GM19328 (cell line): ENCODE measurements at regions not wholly inside any gene's neighbourhood (a gene's known extent, or its start where the extent isn't known, plus 50 kb on each side); places are given as distances from the start of the nearest gene placed in this dataset.
"Not testable (repeated sequence)": the region's sequence is repeated elsewhere in the genome, so short reads cannot be mapped to it uniquely, and the experiment has no call there.

Experiments
- ATAC-seq: cut with Tn5 transposase; IDR thresholded peaks from one replicate; pipeline ENCODE4 v1.9.1; 2021; ENCODE audit warnings: mild to moderate bottlenecking, moderate library complexity; ENCODE audit not compliant: unreplicated experiment

DNA sequence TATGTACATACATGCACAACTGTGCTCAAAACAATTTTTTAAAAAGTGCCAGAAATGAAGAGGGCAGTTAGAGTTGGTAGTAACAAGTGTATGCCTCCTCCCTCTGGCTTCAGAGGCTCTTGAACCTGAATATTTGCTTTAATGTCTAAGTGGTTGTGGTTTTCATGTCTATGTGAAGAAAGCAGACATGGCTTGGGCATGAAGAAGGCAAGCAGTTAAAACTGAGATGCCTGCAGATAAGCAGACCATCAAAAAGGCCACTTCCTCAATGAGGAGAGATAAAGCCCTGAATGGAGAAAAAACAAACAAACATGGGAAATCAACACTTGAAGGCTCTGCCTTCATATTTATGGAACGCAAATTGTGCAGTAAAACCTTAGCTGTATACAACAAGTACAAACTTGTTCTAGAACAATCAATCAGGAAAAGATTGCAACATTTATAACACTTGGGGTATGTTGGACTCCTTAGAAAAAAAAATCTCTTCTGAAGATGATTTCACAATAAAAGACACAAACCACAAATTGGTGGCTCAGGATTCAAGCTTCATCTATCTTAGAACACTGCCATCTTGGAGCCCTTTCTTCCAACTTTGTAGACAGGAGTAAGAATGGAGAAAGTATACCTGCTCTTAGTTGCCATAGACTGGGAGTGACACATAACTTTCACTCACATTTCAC lies 52.7 kb upstream of the PLA2G4A start:
- no peak for ATAC-seq

DNA sequence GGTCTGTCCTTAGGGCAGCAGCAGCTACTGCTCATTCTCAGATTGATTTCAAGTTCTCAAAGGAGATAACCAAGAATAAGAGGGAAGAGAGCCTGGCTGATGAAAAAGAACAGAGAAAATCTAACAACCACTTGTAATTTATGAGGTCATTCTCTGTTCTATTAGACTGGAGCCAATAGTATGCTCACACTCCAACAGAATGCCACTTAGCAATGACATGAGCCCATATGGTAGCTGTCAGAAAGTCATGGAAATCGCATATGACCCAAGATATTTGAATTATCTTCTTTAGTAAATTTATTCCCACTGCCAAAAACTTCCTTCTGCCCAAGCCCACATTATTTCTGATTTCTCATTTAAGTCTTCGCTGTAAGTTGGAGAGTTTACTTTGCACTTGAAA lies 53.7 kb upstream of the PLA2G4A start:
- no peak for ATAC-seq

DNA sequence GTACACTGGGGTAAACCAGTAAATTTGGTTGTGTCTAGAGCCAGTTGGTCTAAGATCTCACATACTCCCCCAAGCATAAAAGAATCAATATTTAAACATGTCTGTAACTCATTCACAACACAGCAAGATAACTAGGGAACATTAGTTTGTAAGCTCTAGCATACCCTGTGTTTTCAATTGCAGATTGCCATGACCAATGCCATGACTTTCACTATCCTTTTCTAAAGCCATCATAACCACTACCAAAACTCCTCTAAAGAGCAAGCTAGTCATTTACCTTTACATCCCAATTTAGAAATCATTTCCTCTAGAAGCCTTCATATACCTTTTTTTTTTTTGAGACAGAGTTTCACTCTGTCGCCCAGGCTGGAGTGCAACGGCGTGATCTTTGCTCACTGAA lies 56.5 kb upstream of the PLA2G4A start:
- no peak for ATAC-seq

DNA sequence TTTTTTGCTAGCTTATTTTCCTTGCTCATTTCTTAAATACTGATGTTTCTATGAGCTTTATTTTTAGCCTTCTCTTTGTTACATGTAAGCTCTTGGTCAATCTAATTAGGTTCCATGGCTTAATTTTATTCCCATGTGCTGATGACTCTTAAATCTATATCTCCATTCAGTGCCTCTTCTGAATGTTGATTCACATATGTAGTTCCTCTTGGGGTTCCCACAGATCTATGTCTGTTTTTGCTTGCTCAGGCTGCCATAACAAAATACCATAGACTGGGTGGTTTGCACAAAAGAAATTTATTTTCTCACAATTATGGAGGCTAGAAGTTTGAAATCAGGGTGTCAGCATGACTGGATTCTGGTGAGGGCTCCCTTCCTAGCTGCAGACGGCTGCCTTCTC lies 58.3 kb upstream of the PLA2G4A start:
- ATAC-seq = no peak

DNA sequence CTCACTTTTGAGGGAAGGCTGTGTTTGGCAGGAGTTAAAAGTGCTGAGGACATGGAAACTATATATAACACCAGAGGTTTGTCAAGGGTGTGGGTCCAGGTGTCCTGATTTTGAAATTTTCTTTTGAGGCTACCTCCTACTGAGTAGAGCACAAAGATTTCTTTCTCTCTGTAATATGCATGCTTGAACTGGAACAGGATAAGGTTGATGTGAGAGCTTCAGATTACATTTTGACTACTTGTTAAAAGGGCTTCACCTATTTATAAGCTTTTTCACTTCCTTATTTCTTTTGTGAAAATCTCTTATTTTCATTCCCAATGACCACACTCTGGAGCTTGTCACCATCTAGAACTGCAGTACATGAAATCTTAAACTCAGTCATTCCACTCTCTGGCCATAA lies 59.8 kb upstream of the PLA2G4A start:
- ATAC-seq = peak; percentile 90

DNA sequence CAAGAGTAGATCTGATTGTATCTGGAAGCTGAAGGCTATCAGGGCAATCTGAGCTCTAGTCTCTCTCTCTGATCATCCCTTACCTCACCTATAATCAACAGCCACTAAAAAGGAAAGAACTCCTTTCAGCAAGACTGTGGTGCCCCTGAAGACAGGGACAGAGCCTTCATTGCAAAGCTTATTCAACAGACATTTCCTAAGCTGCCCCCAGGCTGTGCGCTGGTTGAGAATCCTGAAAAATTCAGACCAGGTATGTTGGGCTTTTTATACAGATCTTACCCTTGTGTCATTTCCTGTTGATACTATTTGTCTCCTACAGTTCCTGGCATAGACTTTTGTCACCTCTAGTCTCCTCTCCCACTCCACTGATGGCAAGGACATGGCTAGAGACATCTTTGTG lies 63.3 kb upstream of the PLA2G4A start:
- ATAC-seq = no peak

DNA sequence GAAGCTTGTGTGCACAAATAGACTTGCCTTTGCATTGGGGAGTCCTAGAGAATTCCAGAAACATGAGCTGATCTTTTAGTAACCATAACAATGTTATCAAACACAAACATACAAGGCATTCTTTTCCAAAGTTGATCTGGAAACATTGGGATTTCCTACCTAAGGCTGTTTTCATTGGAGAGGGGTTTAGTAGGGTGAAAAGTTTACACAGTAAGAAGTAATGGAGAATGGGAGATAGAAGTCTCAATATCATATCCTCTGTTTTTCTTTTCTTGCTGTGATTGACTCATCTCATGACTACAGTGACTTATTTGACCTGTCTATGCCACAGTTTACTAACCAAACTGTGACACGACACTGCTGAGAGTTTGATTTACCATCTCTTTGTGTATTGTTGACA lies 65.6 kb upstream of the PLA2G4A start:
- ATAC-seq = peak; percentile 65

DNA sequence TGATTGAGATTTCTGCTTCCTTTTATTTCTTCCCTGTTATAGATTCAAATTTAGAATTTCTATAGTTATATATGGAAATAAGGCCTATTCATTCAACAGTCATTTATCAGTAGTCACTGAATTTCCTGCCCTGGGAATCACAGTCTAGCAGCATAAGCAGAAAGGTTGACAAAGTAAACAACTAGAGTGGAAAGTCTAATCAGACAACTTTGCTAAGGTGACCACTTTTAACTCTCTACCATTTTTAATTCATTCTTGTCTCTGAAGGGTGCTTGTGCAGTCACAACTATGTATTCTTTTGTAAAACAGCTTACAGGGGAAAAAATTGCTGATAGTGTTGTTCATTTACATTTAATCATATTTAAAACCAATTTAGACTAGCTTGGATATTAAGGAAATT lies 66.1 kb upstream of the PLA2G4A start:
- ATAC-seq = no peak

DNA sequence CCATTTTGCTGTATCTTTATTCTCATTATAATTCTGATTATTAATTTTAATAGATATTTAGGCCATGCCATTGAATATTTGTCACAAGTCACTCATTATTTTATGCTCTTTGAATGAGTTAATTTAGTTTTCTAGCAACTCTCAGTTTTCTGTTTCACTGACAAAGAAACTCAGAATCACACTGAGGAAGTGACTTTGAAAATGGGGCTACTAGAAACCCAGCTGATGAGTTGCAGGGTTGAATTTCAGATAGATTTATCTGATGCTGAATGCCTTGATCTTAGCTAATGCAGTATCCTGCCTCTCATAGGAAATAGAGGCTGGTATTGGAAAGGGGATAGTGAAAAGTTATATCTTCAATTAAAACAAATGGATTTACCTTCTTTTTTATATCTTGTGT lies 67.4 kb upstream of the PLA2G4A start:
- ATAC-seq = no peak

DNA sequence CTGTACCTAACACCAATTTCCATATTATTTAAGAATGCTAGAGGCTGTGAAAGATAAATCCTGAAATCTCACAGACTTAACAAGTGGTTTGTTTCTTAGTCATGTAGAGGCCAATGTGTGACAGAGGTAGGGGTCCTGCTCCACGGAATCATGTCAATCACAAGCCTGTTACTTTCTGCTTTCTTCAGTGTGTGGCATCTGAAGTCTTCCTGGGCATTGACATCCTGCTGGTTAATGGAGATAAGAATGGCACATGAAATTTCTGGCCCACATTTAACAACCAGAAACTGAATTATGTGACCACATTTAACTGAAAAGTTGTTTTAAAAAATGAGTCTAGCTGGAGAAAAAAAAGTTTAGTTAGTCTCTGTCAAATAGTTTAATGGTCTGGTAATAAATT lies 68.3 kb upstream of the PLA2G4A start:
- no peak for ATAC-seq

DNA sequence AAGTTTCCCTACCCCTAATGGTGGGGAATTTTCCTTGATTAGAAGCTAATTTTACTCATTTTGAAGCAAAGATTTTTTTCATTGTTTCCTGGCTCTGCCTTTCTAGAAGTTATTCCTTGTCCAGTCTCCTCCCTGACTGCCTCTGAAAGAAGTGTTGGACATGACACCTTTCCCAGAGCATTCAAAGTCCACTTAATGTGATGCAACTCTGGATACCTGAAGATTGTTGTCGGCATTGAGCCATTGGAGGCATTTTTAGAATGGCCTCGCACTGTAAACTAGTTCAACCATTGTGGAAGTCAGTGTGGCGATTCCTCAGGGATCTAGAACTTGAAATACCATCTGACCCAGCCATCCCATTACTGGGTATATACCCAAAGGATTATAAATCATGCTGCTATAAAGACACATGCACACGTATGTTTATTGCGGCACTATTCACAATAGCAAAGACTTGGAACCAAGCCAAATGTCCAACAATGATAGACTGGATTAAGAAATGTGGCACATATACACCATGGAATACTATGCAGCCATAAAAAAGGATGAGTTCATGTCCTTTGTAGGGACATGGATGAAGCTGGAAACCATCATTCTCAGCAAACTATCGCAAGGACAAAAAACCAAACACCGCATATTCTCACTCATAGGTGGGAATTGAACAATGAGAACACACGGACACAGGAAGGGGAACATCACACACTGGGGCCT lies 69.7 kb upstream of the PLA2G4A start:
- not testable (repeated sequence) for ATAC-seq

DNA sequence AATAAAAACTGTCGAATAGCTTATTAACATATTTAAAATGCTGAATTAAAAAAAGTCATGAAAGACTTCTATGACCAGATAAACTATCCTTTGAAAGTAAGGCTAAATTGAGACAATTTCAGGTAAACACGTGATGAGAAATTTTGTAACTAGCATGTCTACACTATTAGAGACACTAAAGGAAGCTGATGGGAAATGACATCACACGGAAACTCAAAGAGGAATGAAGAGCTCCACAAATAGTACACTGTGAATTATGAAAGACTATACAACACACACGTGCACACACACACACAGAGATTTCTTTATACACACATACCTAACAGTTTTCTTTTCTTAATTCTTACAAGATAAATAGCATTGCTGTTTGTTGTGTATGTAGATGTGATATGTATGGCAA lies 70.9 kb upstream of the PLA2G4A start:
- ATAC-seq = no peak

DNA sequence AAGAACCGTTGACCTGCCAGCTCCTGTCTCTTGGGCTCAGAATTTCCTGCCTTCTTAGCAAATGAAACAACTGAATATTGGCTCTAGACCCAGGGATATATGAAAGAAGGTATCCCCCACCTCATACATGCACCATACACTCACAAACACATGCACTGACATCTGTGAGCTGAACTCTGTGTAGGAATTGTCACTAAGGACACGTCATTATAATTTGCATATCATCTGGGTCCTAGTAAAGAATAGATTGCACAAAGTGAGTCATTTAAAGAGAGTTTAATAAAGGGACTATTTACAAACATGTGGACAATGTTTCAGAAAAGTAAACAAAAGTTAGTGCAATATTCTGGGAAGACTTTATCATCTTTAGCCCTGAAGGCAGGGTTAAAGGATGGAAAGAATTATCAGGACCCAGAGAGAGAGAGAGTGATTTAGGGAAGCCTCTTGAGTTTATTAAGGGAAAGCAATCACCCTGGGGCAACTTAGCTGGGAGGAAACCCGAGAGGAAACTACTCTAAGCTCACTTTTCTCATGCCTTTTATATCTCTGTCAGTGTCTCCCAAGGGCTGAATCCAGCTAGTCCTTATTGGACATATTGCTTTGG lies 74.1 kb upstream of the PLA2G4A start:
- no peak for ATAC-seq

DNA sequence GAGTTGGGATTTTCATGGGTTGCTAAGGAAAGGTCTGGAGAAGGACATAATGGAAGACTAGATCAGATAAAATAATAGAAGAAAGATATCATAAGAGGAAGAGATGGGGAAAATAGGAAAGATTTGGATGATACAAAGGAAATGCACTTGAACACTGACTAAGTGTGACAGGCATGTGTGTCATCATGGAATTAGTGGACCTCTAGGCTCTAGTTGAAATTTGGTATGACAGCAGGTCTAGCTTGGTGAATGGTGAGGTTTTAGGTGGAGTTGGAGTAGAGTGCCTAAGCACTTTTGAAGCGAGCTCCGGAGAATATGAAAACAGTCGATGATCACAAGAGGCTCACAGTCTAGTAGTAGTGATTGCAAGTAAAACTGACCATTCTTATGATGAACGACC lies 73.0 kb upstream of the PTGS2 start:
- ATAC-seq = no peak

DNA sequence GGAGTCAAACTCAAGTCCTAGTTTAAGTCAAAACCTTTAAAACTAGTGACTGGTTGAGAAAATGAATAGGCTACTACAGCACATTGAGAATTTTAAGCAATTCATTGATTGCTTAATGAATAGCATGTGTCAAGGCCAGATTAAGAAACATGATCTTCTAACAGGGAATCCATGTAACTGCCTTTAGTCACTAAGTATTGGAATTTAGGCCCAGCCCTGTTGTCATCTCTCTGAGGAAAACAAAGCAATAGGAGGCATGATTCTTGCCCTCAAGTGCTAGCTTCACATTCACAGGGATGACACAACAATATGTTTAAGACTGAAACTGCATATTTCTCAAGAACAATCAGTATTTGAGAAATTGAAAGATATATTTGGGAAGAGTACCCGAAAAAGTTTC lies 70.0 kb upstream of the PTGS2 start:
- no peak for ATAC-seq

DNA sequence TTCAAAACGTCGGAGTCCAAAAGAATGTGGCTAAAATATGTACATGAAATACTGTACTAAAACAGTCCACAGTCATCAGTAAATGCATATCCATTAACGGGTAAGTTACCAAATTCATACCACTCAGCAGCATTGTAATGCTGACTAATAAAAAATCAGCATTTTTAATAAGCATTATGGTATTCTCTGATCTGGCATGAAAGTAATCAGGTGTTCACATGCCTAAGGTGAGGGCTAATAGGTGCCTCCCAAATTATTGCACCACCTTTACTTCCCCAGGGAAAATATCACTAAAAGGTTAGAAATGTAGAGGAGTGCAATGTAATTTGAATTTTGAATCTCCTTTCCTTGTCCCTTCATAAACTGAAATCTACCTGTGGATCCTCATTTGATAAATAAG lies 69.6 kb upstream of the PTGS2 start:
- no peak for ATAC-seq

DNA sequence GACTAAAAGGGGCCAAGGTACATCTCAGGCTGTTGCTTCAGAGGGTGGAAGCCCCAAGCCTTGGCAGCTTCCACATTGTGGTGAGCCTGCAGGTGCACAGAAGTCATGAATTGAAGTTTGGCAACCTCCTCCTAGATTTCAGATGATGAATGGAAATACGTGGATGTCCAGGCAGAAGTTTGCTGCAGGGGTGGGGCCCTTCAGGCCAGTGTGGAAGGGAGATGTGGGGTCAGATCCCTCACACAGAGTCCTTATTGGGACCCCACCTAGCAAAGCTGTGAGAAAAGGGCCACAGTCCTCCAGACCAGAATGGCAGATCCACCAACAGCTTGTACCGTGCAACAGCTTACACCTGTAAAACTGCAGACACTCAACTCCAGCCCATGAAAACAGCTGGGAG lies 67.4 kb upstream of the PTGS2 start:
- ATAC-seq = no peak

DNA sequence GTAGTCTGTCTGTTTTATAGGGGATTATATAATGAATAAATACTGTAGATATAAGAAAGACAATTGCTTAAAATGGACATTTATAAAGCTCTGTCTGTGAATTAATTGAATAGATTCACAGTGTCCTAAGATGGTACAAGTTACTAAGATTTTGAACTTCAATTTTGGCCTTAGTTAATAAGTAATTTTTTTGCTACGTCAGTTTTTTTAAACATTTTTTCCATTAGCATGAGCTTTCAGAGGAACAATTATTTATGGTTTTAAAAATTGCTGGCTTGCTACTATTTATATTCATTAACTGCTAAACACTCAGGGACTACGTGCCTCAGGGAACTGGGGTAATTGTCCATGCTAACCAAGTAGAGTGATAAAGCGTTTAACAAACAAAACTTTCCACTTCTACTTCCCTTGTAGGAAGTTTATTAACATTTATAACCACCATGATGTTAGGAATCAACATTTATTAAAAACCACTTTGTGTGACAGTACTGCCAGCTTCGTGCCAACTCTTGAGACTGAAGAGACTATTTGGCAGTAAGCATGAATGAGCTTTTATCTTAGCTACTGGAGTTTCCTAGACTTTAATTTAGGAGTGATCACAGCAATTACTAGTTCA lies 65.4 kb upstream of the PTGS2 start:
- no peak for ATAC-seq

DNA sequence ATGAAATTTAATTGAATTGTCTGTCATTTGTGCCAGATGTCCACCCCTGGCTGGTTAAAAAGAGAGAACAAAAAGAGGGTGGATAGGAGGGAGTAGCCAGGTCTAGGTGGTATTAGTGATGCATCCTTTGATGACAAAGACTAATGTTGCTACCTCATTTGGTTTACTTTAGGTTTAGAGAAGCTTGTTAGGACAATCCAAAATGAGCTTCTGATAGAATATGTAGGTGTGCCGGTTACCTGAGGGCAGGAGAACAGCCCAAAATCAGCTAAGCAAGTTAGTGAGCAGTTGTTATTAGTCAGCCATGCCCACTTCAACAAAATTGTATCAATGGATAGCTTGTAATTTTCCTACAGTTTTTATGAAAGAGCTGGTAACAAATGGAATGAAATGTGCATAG lies 61.4 kb upstream of the PTGS2 start:
- ATAC-seq = no peak

DNA sequence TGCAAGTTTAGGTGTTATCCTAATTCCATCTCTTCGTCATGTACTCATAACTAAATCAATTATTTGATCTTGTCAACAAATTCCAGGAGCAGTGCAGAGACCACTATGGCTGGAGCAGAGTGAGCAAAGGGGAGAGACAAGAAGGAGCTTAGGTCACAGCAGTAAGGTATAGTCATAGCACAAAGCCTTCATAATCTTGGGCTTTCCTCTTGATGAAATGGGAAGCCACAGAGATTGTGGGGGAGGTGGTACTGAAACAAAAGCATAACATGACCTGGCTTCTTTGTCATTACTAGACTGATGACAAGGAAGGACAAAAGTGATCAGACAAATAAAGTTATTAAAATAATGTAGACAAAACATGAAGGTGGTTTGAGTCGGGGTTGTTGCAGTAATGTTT lies 60.1 kb upstream of the PTGS2 start:
- ATAC-seq = peak; percentile 65

DNA sequence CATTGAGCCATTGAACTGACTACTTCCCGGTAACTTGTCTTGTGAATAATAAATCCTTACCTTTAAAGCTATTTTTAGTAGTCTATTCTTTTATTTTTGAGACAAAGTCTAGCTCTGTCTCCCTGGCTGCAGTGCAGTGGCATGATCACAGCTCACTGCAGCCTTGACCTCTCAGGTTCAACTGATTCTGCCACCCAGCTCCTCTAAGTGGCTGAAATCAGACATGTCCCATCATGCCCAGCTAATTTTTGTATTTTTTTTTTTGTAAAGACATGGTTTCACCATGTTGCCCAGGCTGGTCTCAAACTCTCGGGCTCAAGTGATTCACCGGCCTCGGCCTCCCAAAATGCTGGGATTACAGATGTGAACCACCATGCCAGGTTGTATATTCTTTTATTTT lies 59.3 kb upstream of the PTGS2 start:
- no peak for ATAC-seq

DNA sequence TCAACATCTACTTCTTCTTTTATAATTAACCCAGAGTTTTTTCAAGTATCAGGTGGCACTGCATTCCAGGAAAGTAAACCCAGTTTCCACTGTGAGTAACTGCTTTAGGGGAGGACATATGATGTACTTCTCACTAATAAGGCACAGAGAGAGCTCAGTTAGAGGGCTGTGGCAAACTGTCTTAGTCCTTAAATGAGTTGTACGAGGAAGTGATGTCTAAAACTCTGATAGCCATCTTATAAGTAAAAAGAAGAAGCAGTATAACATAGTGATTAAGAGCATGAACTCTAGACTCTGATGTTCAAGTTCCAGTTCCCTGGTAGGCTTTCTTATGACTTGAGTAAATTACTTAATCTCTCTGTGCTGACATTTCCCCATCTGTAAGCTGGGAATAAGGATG lies 58.7 kb upstream of the PTGS2 start:
- peak; percentile 68 for ATAC-seq
